HG03064 (cell line): ENCODE measurements at regions not wholly inside any gene's neighbourhood (a gene's known extent, or its start where the extent isn't known, plus 50 kb on each side); places are given as distances from the start of the nearest gene placed in this dataset.

Experiments
- ATAC-seq: cut with Tn5 transposase; IDR thresholded peaks from one replicate; pipeline ENCODE4 v1.9.1; 2021; ENCODE audit warnings: low read depth; ENCODE audit not compliant: unreplicated experiment

DNA sequence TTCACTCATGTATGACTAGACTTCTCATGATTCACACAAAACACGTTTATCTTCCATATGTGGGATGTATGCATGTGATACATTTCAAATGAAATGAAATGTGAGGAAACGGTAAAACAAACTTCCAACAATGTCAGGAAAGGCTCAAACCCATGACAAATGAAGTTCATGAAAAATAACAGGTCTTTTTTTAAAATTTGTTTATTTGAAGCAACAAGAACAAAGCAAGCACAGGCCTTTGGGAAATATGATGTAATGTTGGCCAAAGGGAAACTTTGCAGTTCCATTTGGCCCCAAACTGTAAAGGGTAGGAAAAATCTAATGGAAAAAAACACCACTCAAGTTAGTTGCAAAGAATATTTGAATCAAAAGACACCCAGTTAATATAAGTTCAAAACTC is 463.8 kb upstream of the ARGLU1 start:
- no peak for ATAC-seq

DNA sequence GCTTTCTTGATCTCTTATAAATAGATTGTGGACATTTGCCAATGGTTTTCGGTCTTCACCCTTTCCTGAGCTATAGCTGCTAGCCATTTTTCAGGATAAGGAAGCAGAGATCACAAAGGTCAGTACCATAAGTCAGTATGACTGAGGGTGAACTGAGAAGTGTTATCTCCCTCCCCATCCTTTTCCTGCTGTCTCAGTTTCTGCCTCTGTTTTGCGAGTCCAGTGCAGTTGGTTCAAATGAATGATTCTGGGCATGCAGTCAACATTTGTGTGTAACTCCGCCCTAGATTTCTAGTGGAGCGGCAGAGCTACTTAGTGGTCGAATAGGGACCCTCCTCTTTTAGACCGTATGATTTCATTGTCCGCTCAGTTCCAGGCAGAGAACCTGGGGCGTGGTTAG is 460.8 kb upstream of the ARGLU1 start:
- ATAC-seq: no peak

DNA sequence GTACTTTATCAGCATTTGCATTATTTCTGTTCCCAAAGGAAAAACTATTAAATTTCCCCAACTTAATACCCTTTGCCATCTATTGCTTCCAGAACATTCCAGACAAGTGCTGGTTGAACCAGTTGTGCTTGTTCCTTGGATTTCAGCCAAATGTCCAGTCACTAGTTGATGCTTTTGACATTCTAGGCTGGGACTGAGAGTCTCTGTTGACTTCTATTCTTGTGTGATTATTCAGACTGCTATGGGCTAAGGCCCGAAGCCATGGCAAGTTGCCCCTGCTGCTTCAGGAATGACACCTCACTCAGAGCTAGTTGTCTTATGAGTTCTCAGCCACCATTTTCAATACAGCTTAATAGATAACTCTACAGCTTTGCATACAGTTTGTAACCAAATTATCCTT is 458.1 kb upstream of the ARGLU1 start:
- no peak for ATAC-seq

DNA sequence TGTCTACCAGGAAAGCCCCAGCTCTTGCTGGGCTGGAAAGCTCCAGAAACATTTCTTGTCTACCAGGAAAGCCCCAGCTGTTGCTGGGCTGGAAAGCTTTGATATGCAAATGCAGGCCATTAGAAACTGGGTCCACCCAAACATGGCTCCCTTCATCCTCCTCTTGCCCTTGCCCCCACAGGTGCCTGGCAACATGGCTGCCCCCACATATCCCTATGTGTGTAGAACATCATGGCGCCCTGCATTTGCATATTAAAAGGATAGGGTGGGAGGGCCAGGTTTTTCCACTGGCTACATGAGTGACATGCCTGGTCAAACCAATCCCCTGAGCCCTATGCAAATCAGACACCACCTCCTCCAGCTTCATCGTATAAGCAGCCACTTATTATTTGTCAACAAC is 455.4 kb upstream of the ARGLU1 start:
- no peak for ATAC-seq

DNA sequence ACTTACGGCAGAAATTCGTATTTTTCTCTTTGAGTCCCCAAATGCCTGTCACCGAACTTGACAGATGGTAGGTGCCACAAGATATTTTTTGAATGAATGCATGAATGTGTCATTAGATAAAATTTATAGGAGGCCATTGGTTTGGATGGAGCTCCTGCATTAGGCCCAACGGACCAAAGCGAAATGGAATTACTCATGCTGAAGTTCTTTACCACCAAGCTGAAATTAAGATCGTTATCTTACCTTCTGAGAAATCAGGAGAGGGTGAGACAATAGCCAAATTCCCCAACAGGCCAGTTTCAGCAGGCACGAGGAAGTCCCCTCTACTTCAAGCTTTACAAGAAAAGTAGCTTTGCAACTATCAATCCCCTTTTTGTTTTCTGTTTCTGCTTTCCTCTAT is 452.5 kb upstream of the ARGLU1 start:
- no peak for ATAC-seq

DNA sequence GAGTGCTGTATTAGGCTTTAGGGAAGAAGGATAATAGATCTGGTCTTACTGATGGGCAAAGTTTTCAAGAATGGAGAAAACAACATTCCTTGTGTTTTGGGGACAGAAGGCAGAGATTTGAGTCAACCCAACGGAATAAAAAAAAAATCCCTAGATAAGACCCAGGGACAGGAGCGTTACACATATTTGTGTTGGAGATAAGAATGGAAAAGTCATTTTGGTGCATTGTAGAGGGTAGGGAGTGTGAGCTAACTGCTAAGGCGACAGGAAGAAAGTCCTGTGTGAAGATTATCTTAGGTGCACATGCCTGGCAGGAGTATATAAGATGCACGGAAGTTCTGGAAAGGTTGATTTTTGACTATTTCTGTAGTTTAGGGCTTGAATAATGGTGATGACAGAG is 450.3 kb upstream of the ARGLU1 start:
- no peak for ATAC-seq

DNA sequence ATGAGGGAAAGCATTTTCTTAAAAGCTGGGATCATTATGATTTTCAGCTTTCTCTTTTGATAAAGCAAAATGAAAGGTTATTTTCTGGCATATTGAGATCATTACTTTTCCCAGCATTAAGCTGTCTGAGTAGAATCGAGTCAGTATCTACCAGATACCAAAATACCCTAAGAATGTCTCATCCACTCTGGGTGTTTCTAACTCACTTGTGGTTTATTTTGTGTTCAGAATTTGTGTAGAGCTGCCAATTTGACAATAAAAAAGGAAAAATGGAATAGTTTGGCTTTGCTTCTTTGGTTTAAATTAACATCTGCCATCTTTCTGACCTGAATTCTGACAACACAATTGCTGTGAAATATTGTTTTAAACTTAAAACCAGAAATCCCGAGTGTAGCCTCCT is 438.7 kb upstream of the ARGLU1 start:
- no peak for ATAC-seq

DNA sequence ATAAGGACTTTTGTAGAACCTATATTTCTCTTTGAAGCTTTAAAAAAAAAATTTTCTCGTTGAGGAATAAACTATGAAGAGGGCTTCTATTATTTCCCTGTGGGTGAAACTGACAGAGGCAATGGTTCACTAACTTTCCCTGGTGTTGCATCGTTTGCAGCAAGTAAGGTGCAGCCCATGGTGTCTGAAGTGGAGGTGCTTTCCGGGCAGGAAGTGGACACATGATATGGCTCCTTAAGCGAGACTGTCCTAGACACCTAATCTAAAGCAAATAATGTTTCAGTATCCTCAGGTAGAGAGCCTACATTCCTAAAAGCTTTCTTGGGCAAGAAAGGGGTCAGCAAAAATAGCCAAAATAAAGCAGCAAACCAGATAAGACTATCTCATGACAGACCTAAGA is 437.6 kb upstream of the ARGLU1 start:
- ATAC-seq: no peak

DNA sequence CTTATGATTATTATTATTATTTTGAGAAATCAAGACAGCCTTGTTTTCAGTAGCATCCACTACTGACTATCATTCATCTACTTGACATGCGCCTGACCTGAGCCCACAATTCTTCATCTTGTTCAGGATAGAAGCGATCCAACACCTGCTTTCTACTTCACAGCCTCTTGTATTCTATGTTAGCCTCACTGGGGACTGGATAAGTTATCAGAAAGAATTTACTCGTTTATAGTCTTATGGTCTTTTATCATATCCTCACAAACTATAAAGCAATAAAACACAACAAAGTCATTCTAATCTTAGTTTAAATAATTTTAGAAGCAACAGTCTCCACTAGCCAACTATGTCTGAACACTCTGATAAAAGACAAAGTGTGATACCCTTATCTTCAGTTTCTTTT is 436.0 kb upstream of the ARGLU1 start:
- no peak for ATAC-seq

DNA sequence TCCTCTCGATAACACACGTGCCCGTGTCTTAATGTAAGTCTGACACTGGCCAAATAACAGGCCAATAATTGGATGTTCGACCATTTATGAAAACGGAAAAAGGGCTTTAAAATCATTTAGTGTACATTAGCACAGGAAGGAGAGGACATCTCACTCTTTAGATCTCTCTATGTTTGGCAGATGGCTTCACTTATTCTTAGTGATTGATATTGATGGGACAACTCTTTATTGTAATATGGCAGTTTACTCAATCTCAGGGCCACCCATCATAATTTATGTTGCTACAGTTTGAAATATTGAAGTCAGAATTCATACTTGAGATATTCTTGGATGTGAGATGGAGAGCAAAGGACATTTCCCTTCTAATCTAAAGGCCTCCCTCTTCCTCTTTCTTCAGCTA is 430.7 kb upstream of the ARGLU1 start:
- ATAC-seq: no peak

DNA sequence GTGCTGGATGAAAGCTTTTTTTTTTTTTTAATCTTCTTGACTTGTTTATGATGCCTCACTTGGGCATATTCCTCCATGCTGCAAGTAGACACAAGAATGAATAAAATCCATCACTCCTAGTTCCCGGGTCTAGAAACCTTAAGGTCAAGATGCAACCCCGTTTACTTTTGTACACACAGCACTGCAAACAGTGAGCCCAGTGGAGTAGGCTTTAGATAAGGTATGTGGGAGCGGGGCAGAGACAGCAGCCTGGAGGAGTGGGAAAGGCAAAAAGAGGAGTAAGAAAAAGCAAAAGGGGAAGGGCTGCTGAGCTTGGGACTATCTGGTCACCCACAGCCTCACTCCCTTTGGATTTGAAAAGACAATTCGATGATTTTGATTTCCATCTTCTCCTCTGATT is 429.8 kb upstream of the ARGLU1 start:
- ATAC-seq: no peak

DNA sequence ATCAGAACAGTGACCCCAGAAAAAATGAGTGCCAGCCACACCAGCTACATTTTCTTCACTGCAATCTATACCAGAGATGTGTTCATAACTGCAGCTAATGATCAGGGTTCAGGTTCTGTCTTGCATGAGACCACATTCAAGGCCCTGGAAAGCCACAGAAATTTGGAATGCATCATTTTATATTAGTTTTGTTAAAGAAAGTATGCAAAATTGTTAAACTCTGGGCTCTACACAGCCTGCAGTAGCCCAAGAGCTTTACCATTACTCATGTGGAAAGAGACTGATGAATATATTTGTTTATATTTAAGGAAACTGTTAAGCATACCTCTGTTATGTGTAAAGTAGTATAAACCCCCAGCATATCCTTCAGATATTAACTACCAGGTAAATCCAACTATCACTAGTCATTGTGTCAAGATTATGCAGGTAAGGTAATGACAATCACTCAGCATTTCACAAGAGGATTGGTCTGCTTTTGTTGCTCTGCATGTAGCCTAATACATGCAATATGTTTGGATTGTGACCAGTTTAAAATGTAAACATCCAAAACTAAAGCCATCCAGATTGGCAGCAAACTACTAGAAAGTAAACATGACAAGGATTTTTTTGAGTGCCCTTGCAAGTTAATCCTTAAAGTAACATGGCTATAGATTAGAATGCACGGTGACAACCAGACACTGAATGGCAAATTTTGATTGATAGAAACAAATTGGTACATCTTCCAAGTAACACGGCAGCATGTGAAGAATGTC is 429.1 kb upstream of the ARGLU1 start:
- ATAC-seq: no peak

DNA sequence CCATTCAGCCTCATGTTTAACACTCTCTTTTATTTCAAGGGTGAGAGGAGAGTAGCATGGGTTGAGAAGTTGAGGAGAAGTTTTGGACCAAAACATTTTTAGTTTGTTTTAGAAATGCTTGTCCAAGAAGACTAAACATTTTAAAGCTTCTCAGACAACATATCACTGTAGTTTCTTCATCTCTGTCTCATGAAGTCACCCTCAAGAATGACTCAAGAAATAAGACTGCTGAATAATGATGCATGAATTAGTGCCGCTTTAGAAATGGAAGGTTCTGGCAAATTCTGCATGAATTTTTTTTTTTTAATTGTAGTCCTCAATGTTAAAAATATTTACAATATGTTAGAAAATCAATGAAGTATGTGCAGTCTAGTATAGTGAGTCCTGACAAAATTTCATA is 422.7 kb upstream of the ARGLU1 start:
- ATAC-seq: no peak

DNA sequence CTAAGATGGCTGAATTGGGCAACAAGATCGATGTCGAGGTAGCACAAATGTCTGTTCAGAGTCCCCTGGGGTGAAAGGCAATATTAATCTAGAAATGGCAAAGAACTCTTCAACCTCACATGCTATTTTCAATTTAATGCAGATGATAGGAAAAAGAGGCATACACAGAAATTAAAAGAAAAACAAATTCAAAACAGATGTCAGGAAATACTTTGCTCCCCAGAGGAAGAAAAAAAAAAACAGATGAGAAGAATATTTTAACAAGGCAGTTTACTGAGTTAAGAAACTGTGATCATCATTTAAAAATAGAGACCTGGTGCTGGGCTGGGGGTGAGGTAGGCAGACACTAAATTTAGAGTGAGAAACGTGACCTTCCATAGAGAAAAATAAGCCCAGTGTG is 421.9 kb upstream of the ARGLU1 start:
- ATAC-seq: no peak

DNA sequence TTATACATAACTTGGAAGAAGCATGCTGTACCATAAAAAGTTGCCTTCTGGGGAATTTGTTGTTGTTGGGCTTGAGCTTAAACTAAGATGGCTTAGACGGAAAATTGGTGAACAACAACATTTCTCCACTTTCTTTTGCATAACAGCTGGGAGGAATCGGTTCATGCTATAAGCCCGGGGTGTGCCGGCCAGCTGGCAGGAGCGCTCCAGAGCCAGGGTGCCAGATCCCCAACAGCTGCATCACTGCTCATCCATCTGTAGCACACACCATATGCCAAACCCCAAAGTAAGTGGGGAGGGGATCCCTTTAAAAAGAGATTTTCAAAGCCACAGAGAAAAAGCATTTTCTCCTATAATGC is 419.5 kb upstream of the ARGLU1 start:
- ATAC-seq: no peak

DNA sequence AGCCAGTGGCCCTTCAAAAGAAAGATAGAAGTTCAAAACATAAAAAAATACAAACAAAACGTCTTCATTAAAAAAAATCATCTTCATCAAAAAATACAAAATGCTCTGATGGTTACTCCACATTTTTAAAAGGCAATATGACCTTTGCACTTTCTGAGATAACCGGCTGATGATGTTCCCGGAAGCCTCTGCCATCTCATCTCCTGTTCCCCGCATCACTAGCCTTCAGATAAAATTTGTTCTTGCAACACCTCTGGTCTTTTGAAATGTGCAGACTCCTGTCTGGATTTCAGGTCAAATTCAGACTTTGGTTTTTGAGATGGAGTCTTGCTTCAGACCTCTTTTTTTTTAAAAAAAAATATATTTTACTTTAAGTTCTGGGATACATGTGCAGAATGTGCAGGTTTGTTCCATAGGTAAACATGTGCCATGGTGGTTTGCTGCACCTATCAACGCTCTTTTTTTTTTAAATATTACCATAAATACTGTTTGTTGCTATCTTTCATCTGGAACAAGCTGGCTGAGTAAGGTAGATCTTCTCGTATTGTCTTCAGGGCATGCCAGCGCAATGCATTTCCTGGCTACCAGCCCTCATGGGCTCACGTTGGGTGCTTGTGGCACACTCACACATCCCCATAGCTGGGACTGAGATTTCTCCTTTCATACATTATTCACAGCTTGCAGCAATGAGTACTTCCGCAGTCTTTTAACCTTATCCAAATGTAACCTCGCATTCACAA is 418.9 kb upstream of the ARGLU1 start:
- no peak for ATAC-seq

DNA sequence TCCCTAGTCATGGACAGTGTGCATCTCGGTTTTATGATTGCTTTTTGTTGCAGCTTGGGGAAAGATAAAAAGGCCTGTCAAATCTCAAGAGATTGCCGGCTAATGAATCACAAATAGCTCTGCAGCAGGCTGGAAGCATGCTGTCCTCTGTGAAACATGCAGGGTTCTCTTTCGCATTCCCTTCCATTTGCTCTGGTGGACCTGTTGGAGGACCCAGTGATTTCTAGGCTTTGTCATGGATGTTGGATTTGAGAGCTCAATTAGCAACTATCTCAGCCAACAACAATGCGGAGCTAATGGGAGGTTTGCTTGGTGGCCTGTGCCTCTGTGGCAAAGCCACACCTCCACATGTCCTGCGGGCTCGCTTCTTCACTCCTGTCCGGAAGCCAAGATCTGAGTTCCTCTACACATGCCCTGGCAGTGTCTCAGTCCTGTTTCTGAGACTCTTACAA is 418.1 kb upstream of the ARGLU1 start:
- ATAC-seq: no peak

DNA sequence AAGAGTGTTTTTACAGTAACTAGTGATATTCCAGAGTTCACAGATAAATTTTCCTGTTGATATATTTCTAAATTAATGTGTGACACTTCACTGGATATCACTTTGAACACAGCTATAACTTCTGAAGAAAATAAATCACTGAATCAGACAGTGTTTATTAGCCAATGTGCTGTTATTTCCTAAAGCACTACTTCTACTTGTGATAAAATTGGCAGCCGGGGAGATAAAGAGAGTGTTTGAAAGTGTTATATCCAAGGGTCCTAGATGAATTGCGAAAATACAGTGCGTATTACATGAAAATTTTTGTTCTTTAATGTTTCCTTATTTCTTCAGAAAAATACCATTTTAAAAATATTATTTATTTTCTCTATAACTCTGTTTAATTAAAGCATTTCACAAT is 417.5 kb upstream of the ARGLU1 start:
- no peak for ATAC-seq

DNA sequence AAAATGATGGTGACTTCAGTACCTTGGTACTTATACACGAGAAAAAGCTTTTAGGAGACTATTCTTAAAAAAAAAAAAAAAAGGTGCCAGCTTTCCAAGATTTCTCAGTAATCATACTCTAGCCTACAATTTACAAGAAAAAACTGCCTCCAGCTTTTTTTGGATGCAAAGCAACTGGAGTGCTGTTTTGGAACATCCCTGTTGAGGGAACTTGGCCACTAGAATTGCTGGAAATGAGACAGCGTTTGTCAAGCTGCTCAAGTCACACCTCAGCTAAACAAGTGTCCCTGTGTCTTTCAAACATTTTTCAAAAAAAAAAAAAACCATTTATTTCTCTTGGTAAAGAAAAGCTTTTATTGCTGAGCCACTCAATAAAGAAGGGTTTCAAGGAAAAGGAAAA is 413.1 kb upstream of the ARGLU1 start:
- no peak for ATAC-seq

DNA sequence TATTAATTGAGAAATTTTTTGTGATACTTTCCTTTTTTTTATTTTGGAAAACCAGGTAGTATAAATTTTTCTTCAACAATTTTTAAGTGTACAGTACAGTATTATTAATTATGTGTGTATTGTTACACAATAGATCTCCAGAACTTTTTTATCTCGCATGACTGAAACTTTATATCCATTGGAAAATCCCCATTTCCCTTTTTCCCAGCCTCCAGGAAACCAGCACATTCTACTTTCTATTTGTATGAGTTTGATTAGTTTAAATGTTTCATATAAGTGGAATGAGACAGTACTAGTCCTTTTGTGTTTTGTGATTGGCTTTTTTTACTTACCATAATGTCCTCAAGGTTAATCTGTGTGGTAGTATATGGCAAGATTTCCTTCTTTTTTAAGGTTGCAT is 399.5 kb upstream of the ARGLU1 start:
- no peak for ATAC-seq

DNA sequence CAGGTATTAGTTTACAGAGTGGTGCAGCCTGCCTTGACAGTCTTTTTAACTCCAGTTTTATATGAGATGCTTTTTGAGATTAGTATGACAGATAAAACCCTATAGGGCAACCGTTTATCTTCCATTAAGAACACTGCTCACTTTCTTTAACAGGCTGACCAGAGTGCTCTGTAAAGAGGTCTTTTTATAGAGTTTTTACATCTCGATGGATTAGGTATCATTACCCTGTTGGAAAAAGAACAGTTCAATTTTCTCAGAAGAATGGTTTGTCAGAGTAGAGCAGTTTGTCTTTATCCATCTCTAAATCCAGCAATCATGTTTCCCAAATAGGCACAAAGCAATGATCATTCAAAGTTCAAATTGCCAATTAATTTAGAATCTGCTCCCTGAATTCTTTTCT is 395.2 kb upstream of the ARGLU1 start:
- ATAC-seq: no peak

DNA sequence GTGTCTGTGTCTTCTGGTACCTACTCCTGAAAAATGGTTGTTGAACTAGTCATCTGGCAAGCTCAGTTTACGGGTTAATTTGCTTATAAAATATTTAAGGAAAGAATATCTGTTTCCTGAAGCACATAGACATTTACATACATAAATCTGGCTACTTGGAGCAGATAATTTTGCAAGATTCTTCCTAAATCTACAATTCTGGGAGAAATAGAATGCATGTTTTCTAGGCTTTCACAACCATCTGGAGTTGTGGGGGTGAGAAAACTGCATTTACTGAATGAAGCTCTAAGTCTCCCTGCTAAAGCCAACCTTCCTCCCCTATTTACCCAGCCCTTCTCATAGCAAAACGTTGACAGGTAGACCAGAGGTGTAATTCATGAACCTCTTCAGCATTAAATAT is 393.7 kb upstream of the ARGLU1 start:
- ATAC-seq: no peak
